GM18867 (cell line): ENCODE measurements at regions not wholly inside any gene's neighbourhood (a gene's known extent, or its start where the extent isn't known, plus 50 kb on each side); places are given as distances from the start of the nearest gene placed in this dataset.

Source experiments
- ATAC-seq: cut with Tn5 transposase; IDR thresholded peaks from one replicate; pipeline ENCODE4 v1.9.1; 2021; ENCODE audit warnings: mild to moderate bottlenecking, moderate library complexity; ENCODE audit not compliant: unreplicated experiment

GRCh38 chr11:113634940-113635575 lies 71.0 kb downstream of the TMPRSS5 start:
- no peak for ATAC-seq

DNA sequence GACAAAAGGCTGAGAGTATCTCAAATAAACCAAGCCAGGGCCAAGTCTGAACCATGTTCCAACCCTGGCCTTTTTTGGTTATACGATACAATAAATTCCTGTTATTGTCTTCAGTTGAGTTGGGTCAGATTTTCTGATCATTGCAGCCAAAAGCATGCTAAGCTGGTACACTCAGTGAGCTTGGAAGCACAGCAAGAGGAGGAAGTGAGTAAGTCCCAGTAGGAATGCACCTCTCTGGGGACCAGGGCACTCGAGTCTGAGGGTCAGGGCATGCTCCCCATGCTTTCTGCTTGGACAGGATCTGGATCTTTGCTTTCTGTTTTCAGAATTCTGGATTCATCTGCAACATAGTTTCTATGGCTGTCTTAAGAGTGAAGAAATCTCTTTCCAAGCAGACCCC lies 73.1 kb downstream of the TMPRSS5 start:
- ATAC-seq: no peak

DNA sequence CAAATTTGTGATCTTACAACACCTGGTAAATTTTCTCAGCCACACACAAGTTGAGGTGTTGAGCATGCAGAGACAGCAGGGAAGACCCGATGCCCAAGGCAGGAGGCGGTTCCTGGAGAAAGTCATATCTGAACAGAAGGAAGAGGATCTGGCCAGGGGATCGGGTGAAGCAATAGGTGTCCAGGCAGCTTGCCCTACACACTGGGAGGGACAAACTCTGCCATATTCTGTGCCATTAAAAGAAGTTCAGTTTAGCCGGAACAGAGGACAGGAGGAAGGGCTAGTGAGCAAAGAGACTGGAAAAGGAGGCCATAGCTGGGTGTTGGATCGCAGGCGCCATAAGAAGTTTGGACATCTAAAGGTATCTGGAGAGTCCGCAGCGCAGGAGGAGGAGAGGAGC lies 76.5 kb downstream of the TMPRSS5 start:
- no peak for ATAC-seq

- no peak for ATAC-seq
Observed at GRCh38 chr11:113628912-113629311, 77.2 kb downstream of the TMPRSS5 start.

DNA sequence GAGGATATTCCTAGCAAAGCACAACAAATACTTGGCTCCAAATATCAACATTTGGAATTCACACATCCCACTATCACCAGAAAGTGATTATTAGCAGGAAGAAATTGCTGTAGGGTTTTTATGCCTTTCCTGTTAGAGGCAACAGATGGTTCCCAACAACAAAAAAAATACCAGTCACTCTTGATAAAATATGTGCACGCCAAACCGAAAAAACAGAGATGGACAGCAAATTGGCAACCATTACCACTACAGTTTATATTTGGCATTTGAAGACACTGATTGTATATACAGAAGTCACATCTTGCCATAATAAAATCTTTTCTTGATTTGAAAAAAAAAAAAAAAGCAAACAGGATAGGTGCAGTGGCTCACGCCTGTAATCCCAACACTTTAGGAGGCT lies 78.2 kb downstream of the TMPRSS5 start:
- ATAC-seq: no peak

DNA sequence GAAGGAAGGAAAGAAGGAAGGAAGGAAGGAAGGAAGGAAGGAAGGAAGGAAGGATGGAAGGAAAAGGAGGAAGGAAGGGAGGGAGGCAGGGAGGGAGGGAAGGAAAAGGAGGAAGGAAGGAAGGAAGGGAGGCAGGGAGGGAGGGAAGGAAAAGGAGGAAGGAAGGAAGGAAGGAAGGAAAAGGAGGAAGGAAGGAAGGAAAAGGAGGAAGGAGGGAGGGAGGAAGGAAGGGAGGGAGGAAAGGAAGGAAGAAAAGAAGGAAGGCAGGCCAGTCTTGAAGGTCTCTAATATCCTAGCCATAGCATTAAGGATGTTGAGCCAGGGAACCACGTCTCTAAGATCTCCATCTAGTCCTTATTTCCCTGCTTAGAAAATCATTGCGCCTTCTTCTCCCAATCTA lies 78.8 kb downstream of the TMPRSS5 start:
- no peak for ATAC-seq

GRCh38 chr11:113626736-113627135 lies 79.4 kb downstream of the TMPRSS5 start:
- no peak for ATAC-seq

DNA sequence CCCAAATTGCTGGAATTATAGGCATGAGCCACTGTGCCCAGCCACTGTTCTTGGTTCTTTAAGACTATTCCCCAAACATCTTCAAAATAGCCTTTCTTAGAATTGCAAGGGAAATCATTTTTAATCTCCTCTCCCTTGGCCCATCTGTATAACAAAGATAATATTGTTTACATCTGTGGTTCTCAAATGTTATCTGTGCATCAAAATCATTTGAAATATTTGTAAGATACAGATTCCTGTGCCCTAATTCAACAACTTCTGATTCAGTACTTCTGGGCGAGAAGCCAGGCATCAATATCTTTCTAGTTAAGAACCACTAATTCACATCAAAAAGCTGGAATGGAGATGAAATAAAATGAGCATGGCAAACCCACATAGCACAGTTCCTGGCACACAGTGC lies 83.0 kb downstream of the TMPRSS5 start:
- no peak for ATAC-seq

- no peak for ATAC-seq
Observed at GRCh38 chr11:113618360-113618759, 87.7 kb downstream of the TMPRSS5 start.

- no peak for ATAC-seq
Observed at GRCh38 chr11:113615773-113616172, 90.3 kb downstream of the TMPRSS5 start.

- no peak for ATAC-seq
Observed at GRCh38 chr11:113615098-113615497, 91.0 kb downstream of the TMPRSS5 start.

DNA sequence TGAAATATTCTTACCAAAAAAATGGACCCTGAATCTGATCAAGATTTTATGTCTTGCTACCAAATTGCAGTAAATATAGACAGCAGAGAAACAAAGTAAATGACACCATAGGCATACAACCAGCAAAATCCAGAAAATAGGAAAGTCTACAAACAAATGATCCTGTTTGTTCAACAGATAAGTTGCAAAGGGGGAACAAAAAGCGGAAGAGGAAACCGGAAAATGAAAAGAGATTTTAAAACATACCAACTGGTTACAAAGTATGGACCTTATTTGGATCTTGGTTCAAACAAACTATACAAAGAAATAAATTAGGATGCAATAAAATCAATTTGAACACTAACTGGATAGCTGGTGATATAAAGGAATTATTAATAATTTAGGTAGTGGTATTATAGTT lies 92.0 kb downstream of the TMPRSS5 start:
- no peak for ATAC-seq

DNA sequence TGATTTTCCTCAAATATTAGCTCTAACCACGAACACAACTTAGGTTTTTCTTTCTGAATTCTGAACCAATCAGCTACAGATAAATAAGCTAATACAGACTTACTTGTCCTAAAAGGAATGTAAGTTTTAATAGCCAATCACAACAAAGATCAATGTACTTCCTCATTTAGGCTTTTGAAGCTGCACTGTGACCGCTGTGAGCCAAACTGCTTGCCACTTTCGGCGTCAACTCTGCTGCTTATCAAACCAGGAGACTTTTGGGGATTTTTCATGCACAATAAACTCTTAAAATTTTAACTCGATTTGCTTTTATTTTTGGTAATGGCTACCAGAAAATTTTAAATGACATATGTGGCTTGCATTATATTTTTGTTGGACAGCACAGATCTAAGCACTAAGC lies 92.5 kb downstream of the TMPRSS5 start:
- ATAC-seq: no peak

GRCh38 chr11:113604186-113604585 lies 101.9 kb downstream of the TMPRSS5 start:
- no peak for ATAC-seq

GRCh38 chr11:113603277-113604059 lies 102.6 kb downstream of the TMPRSS5 start:
- no peak for ATAC-seq

DNA sequence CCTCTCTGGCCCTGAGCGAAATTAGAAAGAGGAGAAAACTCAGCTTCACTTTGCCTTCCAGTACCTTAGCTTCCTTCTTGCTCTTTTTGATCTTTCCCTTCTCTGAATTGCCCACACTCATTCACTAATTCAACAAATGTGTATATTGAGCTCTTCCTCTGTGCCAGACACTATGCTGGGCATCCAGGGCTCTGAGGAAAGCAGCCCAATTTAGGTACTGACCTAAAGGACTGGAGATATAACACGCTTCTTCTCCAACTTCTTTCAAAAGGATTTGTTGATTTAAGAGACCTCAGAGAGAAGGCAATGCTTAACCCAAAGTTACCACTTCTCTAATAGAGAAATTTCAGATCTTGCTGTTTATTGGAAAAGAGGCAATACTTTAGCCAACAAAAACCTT lies 103.6 kb downstream of the TMPRSS5 start:
- ATAC-seq: no peak

DNA sequence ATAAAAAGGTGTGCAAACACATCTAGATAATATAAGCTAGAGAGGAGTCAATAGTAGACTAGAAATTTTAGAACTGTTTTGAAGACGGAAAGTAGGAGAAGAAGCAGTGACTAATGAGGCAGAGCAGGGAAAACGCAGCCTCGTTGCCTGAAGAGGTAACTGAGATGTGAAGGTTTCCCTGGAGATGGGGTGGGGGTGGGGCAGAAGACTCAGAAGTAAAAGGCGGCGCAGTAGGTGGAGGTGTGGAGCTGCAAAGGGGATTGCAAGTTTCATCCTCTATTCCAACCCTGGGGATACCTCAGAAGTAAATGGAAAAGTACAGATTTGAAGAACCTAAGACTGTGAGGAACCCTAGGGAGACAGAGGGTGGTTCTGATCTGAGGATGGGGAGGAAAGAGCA lies 109.5 kb downstream of the TMPRSS5 start:
- ATAC-seq: no peak

DNA sequence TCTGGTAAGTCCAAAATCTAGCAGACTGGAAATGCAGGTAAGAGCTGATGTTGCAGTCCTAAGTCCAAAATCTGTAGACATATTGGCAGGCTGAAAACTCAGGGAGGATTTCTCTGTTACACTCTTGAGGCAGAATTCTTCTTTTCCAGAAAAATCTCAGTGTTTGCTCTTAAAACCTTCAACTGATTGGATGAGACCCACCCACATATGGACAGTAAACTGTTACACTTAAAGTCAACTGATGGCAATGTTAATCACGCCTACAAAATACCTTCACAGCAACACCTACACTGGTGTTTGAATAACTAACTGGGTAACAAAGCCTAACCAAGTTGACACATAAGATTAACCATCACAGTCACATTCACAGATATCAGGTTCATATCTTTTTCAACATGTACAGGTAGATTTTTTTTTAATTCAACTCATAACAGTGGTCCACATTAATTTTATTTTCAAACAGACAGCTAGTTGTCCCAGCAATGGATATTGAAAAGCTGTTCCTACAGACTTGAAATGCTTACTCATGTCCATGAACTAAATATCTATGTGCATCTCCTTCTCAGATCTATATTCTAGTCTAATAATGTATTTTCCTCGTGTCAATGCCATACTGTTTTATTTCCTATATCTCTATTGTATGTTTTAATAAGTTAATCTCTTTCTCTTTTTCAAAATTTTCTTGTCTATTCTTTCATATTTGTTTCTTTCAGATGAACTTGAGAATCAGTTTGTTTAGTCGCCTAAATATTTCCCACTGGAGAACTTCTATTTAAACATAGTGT lies 110.1 kb downstream of the TMPRSS5 start:
- no peak for ATAC-seq

DNA sequence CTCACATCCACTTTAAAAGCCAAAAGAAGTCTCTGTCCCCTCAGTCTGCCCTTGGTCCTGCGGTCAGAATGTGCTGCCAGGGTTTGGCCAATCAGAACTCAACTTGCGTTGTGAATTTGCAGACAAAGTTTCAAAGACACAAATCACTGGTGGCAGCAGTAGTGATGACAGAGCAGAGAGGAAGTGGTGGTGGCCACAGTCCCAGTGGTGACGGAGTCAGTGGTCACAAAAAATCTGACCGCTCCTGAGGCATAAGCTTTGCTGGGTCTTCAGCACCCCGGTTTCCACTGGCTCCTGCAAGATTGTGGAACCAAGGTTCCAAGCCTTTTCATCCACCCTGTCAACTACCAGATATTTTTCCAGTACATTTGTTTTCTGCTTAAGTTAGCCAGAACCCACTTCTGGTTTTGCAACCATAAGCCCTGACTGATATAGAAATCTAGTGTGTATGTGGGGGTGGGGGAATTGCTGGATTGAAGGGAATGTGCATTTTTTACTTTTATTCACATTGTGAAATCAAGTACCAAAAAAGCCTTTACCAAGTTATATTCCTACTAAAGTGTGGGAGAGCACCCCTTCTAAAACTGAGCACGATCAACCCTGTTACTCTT lies 112.3 kb downstream of the TMPRSS5 start:
- peak; percentile 85 for ATAC-seq

DNA sequence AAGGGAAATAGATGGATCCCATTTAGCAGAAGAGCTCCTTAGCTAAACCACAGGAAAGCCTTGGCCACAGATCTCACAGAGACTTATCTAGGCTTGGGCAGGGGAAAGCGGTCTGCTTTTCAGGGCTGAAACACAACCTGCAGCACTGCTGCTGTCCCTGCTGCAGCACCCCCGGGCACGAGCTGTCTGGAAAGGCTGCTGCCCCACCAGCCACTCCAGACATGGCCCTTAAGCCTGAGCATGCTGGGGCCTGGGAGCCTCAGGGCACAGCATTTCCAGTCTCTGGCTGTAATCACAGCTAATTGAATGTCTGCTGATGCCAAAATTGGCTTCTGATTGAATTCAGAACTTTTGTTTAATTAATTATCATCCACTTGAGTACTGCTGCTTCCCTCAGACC lies 115.0 kb downstream of the TMPRSS5 start:
- no peak for ATAC-seq

- peak; percentile 94 for ATAC-seq
Observed at GRCh38 chr11:113587308-113587739, 112.1 kb upstream of the DRD2 start.
